NCI-H1930 (cell line): ENCODE measurements at regions not wholly inside any gene's neighbourhood (a gene's known extent, or its start where the extent isn't known, plus 50 kb on each side); places are given as distances from the start of the nearest gene placed in this dataset.

Source experiments
- DNase-seq, 2 experiments: peaks; one replicate each; lab custom pipeline; 2025; lab: John Stamatoyannopoulos, UW

GRCh38 chr5:167485061-167485774 lies 806.2 kb upstream of the WWC1 start:
- no peak for DNase-seq

GRCh38 chr5:167488371-167488770 lies 803.1 kb upstream of the WWC1 start:
- no peak for DNase-seq

- no peak for DNase-seq
Measured at GRCh38 chr5:167489202-167489601, 802.2 kb upstream of the WWC1 start.

- DNase-seq: no peak
Measured at GRCh38 chr5:167503926-167504720, 787.3 kb upstream of the WWC1 start.

- no peak for DNase-seq
Measured at GRCh38 chr5:167507463-167508233, 783.8 kb upstream of the WWC1 start.

GRCh38 chr5:167509076-167509475 lies 782.4 kb upstream of the WWC1 start:
- DNase-seq: no peak

- no peak for DNase-seq
Measured at GRCh38 chr5:167511276-167511675, 780.2 kb upstream of the WWC1 start.

- no peak for DNase-seq
Measured at GRCh38 chr5:167512111-167512510, 779.3 kb upstream of the WWC1 start.

GRCh38 chr5:167513381-167513780 lies 778.1 kb upstream of the WWC1 start:
- DNase-seq: no peak

GRCh38 chr5:167514461-167514860 lies 777.0 kb upstream of the WWC1 start:
- DNase-seq: no peak

- DNase-seq: no peak
Measured at GRCh38 chr5:167525004-167525403, 766.4 kb upstream of the WWC1 start.

- DNase-seq: no peak
Measured at GRCh38 chr5:167528651-167529050, 762.8 kb upstream of the WWC1 start.

GRCh38 chr5:167530548-167530947 lies 760.9 kb upstream of the WWC1 start:
- no peak for DNase-seq

GRCh38 chr5:167533814-167534795 lies 757.3 kb upstream of the WWC1 start:
- no peak for DNase-seq

- no peak for DNase-seq
Measured at GRCh38 chr5:167539747-167540146, 751.7 kb upstream of the WWC1 start.

- no peak for DNase-seq
Measured at GRCh38 chr5:167546270-167546669, 745.2 kb upstream of the WWC1 start.

GRCh38 chr5:167552356-167552755 lies 739.1 kb upstream of the WWC1 start:
- no peak for DNase-seq

GRCh38 chr5:167553511-167553910 lies 737.9 kb upstream of the WWC1 start:
- no peak for DNase-seq

- no peak for DNase-seq
Measured at GRCh38 chr5:167554564-167555290, 736.7 kb upstream of the WWC1 start.

- DNase-seq: no peak
Measured at GRCh38 chr5:167555565-167556166, 735.8 kb upstream of the WWC1 start.
